ENCODE measurements at regions not wholly inside any gene's neighbourhood (a gene's known extent, or its start where the extent isn't known, plus 50 kb on each side); places are given as distances from the start of the nearest gene placed in this dataset.
"Not testable (repeated sequence)": the region's sequence is repeated elsewhere in the genome, so short reads cannot be mapped to it uniquely, and the experiment has no call there.

DNA sequence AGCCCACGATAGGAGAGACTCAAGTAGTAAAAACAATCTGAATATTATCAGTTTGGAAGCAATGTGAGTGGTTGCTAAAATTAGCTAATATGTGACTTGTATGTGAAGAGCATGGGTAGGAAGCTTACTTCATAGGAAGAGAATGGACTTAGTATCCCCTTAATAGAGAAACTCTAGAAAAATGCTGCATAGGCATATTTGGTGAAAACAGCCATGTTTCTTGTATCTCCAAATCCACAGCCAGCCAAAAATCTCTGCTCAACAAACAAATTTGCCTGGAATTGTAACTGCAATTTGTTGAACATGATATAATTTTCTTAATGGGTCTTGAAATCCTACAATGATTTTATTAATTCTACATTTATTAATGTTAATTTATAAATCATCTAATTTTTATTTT lies 1252.9 kb upstream of the TMEM132C start:
- DNase-seq = no peak

DNA sequence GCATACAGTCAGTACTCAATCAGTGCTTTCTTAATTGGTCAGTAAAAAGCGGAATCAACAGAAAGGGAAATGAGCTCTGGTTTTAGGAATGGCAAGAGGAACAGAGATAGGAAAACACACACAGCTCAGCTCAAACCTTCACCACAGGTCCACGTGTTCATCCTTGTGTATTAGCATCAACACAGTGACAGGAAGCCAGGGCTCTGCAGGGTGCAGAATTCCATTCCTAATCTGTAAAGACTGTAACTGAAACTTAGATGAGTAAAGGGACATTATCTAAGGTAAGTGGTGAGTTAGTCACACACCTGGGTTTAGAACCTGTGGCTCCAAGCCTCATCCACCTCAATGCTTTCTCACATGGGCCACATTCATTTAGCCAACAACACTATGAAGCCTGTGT lies 1242.2 kb upstream of the TMEM132C start:
- no peak for DNase-seq

DNA sequence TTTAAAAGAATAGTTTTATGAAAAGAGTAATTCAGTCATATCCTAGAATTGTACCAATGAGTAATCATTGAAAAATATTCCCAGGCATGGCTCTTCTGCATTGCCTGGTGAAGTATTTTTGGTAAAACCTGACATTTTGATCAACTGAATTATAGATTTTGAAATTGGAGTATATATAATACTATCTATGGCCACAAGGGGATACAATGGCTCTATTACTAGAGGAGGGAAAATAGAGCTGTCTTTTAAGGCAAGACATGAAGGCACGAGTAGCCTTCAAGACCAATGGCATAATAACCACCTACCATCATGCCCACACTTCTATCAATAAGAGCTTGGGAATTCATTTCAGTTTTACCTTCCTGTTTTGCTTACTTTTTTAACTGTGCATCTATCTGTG lies 1241.4 kb upstream of the TMEM132C start:
- no peak for DNase-seq

DNA sequence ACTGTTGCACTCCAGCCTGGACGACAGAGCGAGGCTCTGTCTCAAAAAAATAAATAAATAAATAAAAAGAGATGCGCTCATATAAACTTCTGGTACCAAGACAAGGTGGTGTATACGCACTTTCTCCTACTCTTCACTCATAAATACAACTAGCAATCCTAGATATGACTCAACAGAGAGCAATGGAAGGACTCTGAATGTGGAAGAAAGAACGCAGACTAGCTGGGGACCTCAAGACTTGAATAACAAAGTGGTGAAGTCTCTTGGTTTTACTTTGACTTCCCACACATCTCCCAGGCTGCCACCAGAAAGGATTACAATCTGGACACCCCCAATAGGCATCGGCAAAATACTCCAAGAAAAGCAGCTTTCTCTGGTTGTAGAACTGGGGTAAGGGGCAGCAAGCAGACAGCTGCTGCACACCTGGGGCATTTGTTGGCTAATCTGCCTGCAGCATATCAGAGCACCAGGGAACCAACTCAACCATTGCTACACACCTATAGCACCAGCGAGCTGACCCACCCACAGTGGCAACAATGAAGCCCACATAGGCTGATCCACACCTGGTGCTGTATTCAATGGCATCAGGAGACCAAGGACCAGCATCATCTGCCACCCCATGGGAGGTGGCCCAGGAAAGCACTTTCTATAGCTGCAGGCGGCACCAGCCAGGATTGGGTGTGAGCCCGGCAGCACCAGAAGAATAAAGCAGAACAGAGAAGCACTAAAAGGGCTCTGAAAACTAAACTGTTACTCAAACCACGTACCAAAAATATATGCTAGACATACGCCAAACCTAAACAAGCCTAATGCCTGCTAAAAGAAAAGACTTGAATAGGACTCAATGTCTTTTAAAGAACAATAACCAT lies 1231.7 kb upstream of the TMEM132C start:
- DNase-seq = no peak

DNA sequence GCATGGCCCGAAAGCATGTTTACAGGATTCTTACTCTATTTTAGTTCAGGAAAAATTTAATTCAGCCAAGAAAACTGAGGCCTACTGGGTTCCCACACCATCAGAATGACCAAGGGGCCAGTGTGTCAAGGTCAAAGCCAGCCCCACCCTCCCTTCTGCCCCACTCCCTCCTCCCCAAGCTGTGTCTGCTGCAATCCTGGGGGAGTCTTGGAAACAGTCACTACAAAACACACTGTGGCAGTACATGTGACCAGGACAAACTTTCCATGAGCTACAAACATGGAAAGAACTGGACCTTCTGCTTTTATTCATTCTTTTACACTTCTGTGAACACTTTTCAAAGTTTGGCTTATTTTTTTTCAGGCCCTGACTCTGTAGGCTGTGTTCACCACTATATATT lies 1228.8 kb upstream of the TMEM132C start:
- no peak for DNase-seq

DNA sequence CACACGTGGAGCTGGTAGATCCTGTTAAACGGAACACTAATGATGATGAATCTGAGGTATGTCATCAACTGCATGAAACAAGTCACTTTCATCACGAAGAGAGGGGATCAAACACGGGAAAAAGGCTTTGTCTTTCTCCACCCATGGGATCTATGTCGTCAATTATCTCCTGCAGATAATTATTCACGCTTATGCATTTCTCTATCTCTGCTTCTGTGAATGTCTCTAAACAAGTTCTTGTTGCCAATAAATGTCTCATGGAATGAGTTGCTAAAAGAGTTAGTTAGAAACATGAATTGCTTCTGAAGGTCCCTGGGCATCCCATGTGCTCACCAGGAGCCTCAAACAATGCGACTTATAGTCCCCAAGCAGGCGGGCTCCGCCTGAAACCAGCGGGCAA lies 1228.2 kb upstream of the TMEM132C start:
- no peak for DNase-seq

DNA sequence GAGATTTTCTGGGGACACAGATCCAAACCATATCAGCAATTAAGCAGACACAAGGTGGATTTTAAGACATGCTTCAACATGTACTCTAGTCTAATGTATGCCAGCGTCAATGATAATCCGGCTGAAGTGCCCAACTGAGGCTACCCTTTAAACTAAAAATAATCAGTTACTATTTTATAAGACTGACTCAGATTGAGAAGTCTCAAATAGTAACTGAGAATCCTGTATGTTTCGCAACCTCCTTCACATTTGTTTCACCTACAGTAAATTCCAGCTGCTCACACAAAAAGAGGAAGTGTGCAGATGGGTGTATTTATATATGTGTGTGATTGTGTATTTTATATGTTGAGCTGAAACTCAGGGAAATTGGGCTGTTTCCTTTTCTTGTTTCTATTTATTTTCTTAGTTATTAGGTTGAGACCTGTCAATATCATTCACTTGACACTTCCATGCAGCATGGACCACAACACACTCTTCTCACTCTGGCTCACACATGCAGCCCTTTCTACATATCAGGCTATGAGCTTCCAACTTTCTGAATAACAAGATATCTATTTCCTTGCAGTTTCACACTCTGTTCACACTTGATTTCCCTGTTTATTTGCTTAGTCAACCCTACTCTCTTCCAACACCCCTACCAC lies 1224.9 kb upstream of the TMEM132C start:
- no peak for DNase-seq

DNA sequence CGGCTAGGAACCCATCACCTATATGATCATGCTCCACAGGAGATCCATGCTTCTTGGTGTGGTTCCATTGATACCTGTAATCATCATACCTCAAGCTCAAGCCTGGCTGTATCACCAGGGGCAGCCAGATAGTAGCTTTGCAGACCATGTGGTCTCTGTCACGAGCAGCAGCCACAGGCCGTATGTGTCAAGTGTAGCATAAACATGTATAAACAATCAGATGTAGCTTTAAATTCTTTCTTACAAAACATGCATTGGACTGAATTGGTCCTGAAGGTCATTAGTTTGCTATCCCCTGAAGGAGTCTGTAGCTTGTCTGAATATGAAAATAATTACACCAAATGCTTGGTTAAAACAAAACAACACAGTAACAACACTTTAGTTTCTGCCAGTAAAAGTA lies 1223.2 kb upstream of the TMEM132C start:
- DNase-seq = no peak

DNA sequence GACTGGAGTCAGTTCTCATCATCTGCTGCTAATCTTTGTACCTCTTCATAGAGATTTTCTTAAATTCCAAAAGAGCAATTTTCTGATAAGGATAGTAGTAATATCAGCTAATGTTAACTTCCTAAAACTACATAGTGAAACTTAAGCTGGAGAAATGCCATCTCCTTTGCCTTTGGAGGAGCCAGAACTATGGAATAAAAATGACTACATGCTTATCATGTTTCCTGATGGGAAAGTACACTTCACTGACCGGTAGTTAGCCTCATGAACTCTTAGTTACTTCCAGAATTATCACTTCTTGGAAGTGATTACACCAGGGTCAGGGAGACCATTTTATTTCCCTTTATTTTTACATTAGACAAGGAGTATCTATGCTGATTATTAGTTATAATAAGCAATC lies 1222.1 kb upstream of the TMEM132C start:
- no peak for DNase-seq

DNA sequence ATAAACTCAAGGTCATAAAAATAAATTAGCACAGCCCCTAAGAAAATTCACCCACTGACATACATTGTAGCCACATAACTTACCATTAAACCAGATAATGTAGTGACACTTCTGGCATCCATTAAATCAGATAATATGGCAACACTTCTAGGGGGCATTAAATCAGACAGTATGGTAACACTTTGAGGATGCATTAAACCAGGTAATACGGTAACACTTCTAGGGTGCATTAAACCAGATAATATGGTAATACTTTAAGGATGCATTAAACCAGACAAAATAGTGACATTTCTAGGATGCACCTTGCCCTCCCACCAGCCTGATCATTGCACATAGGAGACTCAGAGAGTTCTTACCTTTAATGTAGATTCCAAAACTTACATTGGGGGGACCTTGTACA lies 1220.5 kb upstream of the TMEM132C start:
- no peak for DNase-seq

DNA sequence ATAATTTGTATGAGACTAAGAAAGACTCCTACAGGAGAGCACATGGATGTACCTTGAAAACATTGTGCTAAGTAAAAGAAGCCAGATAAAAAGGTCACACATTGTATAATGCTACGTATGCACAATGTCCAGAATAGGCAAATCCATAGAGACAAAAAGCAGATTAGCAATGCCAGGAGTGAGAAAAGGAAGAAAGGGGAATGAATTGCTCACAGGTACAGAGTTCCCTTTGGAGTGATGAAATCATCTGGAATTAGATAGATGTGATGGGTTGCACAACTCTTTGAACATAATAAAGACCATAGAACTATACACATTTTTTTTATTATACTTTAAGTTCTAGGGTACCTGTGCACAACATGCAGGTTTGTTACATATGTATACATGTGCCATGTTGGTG lies 1218.9 kb upstream of the TMEM132C start:
- DNase-seq = no peak

DNA sequence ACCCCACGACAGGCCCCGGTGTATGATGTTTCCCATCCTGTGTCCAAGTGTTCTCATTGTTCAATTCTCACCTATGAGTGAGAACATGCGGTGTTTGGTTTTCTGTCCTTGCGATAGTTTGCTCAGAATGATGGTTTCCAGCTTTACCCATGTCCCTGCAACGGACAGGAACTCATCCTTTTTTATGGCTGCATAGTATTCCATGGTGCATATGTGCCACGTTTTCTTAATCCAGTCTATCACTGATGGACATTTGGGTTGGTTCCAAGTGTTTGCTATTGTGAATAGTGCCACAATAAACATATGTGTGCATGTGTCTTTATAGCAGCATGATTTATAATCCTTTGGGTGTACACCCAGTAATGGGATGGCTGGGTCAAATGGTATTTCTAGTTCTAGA lies 1218.4 kb upstream of the TMEM132C start:
- DNase-seq = not testable (repeated sequence)

DNA sequence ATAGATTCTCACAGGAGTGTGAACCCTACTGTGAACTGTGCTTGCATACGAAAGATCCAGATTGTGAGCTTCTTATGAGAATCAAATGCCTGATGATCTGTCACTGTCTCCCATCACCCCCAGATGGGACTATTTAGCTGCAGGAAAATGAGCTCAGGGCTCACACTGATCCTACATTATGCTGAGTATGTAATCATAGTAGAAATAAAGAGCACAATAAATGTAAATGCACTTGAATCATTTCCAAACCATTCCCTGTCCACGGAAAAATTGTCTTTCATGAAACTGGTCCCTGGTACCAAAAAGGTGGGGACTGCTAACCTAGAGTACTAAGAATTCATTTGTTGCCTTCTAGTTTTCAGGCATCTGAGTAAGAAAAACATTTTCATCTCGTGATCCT lies 1215.8 kb upstream of the TMEM132C start:
- no peak for DNase-seq

DNA sequence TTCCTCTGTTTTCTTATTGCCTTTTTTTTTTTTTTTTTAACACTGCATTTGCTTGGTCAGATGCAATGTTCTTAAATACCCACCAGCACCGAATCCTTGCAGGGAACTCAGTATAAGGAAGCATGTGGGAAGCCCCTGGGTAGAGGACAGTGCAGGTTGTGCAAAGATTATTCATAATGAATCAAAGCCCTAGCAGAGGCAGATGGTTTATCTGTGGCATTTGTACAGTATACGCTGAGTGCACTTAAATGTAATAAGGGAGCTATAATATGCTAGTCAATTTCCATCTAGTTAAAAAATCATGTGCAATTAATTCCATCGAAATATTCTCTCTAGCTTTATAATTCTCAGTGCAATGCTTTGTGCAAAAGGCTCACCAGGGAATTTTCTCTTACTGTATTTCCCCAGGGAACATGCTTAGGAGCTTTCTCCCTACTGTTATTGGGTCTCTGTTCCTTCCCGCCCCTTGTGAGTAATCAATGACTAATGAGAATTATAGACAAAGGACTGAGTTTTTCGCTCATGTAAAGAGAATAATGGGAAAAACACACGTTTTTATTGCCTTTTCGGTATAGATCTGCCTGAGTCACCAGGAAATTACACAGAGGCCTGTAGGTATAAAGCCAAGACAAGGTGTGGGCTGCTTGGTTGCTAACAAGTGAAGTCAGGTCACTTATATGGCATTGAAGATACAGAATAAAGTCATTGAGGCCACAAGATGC lies 1214.3 kb upstream of the TMEM132C start:
- DNase-seq = no peak

DNA sequence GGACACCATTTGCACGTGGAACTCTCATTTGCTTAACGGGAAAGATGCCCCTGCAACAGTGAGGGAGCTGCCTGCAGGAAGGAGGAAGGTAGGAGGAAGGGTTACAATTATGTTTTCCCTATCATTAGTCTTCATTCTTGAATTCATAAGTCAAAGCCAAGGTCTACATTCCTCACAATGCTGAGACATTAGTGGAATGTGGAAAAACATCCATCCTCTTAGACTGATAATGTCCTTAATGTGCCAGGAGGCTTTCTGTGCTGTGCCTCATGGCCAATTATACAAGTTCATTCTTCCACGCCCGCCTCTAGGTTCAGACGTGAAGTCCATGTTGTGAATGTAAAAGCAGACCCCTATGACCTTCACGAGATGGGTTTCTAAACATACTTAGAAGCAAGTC lies 1212.4 kb upstream of the TMEM132C start:
- no peak for DNase-seq

DNA sequence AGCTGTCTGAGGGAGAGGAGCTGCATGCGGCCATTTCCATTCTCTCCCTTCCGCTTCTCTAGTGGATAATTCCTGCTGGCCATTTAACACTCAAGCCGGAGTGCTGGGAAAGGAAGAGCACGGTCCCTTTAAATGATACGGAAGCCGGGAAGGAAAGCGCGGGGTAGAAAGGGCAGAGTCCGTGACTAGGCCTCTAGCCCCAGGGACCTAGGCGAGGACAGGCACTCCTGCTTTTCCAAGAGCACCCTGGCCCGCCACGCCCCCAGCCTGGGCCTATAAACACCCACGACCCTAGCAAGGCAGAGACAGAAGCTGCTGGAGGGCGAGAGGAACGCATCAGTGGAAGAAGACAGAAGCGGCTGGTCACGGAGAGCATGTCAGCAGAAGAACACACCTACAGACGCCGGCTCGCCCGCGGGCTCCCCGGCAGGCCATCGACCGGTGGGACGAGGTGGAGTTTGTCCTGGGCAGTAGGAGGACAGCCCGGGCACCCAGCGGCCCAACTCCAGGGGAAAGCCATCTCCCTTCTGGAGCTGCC lies 1206.6 kb upstream of the TMEM132C start:
- no peak for DNase-seq

DNA sequence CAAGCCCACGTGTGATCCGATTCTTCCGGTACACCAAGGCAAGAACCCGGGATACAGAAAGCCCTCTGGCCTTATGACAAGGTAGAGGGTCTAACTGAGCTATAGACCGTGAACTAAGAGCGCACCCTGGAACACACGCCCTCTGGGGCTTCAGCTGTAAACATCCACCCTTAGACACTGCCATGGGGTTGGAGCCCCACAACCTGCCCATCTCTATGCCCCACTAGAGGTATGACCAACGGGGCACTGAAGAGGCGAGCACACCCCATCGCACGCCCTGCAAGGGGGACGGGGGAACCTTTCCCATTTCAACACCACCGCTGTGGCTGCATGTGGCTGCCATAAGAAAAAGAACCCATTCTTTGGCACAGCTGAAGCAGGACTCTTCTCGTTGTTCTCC lies 1206.0 kb upstream of the TMEM132C start:
- DNase-seq = no peak

DNA sequence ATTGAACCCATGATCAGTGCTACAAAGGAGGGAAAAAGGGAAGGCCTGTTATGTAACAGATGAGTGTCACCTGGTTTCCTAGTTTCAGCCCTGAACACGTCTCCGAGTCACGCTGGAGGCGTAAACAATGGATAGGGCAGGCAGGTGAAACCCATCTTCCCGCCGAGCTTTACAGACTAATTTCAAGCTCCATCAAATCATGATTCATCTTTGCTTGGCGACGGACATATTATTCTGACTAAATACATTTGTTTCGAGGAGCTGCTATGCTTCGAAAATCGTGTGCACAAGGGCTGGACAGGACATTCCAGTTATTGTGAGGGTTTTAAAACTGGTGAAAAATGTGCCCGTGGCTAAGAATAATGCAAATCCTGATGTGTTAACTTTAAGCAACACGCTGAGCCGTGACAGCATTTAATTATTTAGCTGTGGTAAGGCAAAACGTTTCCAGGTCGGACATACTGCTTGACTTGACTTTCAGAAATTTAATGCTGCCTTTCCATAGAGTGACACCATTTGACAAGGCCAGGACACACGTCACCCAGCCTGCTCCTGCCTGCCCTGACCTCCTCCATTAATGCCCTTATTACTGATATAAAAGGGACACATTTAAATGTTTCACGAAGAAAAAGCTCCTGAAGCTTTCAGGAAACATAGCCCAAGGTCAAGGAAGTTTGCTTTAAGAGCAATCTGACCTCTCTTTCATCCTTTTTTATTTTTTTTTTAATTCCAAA lies 1203.5 kb upstream of the TMEM132C start:
- DNase-seq = no peak

DNA sequence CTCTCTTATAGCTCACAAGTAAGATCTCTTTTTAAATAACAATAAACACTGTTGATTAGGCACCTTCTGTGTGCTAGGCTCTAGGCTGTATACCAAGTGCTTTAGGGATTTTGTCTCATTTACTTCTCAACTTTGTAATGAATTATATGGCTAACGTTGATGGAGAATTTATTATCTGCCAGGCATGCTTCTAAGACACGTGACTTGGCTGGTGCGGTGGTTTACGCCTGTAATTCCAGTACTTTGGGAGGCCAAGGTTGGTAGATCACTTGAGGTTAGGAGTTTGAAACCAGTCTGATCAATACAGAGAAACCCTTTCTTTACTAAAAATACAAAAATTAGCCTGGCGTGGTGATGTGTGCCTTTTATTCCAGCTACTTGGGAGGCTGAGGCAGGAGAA lies 1202.8 kb upstream of the TMEM132C start:
- no peak for DNase-seq

DNA sequence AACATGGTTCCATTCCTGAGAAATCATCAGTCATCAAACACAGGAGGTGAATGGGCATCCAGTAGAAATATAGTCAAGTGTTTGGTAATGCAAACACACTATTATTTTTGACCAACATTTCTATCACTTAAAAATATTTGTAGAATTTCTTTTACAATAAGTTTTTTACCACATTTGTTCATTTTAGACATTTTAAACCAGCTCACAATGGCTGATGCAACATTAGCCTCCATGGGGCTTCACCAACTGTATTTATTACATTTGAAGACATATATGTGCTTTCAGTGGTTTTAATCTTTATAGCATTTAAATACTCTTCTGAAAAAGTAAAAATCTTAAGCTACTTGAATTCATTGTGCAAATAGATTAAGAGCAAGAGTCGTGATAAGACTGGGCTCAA lies 1201.4 kb upstream of the TMEM132C start:
- no peak for DNase-seq

DNA sequence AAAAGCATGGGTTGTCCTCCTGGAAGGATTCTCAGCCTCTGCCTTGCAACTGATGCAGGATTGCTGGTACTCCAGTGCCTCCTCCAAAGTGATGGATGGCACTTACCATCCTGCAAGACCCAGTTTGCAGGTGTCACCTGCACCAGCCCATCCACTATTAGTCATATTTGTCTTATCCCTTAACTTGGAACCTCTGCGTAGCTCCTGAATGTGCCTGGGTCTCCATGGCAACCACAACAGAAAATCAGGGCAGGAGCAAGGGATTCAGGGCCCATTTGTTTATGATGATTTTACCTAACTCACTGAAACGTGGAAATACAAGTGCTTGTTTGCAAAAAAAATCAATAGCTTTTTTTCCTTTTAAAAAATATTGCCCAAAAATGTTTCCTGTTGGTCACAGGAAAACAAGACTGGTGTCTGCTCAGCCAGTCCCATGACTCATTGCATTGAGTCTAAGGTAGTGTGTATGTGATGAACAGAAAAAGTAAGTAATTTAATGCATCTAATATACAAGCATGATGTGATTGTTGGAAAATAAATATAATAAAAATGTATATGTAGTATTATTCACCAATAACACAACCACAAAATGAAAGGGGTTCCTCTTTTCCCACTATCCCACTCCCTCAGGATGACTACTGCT lies 1196.3 kb upstream of the TMEM132C start:
- DNase-seq = no peak

DNA sequence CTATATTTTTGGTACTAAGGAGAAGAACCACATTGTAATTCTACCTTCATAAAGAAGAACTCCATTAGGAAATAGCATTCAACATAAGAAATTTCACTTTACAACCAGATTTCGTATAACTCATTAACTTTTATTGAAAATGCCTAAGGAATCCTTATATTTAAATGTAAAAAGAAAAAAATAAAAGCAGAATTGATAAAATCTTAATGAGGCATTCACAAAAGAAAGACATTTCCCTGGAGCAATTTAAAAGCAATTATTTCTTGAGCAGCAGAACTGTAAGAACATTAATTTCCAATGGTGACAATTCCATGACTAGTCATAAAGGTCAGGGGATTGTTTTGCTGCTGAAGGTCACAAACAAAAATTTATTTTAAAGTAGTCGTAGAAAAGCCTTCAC lies 1192.8 kb upstream of the TMEM132C start:
- no peak for DNase-seq
